GM12874 (cell line): ENCODE measurements at regions not wholly inside any gene's neighbourhood (a gene's known extent, or its start where the extent isn't known, plus 50 kb on each side); places are given as distances from the start of the nearest gene placed in this dataset.

Source experiments
- TF ChIP-seq, protein P1 (sequence below): IDR thresholded peaks from 2 replicates; pipeline ENCODE4 v1.5.1; 2011; ENCODE audit warnings: low read depth, mild to moderate bottlenecking, control low read depth, low read length, moderate library complexity; ENCODE audit not compliant: insufficient read depth

DNA sequence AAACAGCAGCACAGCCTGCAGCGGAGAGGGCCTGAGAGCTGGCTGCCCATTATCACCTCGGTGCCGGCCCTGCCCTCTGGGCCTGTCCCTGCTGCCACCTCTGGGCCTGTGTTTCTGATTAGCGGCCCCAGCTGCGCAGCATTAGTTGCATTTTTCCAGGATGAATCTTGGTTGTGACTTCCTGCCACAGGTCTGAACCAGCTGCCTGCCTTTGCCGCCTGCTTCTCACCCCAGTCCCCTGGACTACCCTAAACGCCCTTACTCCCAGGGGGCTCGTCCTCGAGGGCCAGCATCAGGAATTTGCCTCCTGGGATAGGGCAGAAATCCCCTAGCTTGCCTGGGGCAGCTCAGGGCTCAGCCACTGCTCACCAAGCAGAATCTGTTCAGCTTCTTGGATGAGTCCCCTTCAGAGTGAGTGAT lies 342.8 kb downstream of the DYSF start:
- TF ChIP-seq, protein P1, sequence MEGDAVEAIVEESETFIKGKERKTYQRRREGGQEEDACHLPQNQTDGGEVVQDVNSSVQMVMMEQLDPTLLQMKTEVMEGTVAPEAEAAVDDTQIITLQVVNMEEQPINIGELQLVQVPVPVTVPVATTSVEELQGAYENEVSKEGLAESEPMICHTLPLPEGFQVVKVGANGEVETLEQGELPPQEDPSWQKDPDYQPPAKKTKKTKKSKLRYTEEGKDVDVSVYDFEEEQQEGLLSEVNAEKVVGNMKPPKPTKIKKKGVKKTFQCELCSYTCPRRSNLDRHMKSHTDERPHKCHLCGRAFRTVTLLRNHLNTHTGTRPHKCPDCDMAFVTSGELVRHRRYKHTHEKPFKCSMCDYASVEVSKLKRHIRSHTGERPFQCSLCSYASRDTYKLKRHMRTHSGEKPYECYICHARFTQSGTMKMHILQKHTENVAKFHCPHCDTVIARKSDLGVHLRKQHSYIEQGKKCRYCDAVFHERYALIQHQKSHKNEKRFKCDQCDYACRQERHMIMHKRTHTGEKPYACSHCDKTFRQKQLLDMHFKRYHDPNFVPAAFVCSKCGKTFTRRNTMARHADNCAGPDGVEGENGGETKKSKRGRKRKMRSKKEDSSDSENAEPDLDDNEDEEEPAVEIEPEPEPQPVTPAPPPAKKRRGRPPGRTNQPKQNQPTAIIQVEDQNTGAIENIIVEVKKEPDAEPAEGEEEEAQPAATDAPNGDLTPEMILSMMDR, result no peak

- TF ChIP-seq, protein P1, result no peak
Observed at GRCh38 chr2:71795486-71795885, 342.1 kb downstream of the DYSF start.

GRCh38 chr2:71794611-71795010 lies 341.2 kb downstream of the DYSF start:
- TF ChIP-seq, protein P1, result no peak

DNA sequence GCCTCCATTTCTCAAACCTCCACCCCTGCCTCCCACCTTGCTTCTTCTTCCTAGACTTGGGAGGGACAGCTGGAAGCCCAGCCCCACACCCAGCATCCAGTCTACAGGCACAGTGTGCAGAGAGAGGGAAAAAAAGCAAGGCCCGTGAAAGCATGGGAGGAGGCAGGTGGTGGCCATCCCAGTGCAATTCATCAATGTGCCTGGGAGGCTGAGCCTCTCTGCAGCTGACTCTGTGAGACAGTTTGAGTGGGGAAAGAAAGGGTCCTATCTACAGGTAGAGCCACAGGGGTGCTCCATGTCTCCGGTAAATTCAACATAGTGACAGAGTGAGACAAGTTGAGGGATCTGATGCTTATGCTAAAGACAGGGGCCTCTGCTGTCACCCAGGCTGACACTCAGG lies 340.6 kb downstream of the DYSF start:
- TF ChIP-seq, protein P1, result no peak

GRCh38 chr2:71792926-71793761 lies 339.8 kb downstream of the DYSF start:
- TF ChIP-seq, protein P1, result no peak

DNA sequence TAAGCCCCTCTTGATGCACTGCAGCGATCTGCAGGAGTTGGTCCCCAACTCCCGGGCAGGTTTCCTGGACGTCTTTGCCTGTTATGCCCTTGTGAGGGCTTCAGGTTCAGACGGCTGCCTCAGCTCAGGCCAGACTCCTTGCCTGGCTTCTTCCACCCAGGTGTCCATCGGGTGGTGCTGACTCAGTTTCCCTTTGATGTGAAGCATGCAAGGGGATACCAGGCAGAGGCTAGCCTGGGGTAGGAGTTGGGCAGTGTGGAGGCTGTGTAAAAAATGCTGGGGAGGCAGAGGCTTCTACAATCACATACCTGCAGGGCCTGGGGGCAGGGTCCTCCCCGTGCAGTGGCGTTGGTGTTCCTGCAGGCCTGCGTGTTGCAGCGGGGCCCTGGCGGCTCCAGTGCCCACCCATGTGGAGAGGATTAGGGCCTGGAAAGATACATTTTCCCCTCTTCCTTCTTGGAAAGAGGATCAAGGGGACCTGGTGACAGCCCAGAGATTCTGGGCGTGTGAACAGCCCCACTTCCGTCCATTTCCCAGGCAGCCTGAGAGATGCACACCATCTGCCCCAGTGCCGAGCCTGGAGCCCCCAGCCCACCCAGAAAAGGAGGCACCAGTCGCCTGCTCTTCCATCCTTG lies 338.3 kb downstream of the DYSF start:
- TF ChIP-seq, protein P1, result no peak

DNA sequence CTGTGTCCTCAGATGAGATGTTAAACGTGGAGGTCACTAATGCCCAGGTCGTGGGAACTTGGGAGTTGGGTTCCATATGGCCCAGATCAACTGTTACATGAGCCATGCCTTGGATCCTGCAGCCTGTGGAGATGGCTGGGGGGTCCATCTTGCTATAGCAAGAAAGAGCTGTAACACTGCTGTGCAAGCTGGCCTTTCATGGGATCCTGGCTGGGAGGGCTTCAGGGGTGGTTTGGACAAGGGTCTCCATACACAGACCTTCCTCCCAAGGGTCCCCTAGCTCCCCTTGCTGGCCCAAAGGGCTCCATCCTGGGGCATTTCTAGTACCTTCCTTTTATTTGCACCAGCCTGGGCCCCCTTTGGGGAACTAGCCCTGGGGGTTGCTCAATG lies 337.7 kb downstream of the DYSF start:
- TF ChIP-seq, protein P1, result no peak
